ENCODE measurements at regions not wholly inside any gene's neighbourhood (a gene's known extent, or its start where the extent isn't known, plus 50 kb on each side); places are given as distances from the start of the nearest gene placed in this dataset.

GRCh38 chr4:10346023-10346422 is 111.2 kb downstream of the ZNF518B start:
- TF ChIP-seq, protein P1, sequence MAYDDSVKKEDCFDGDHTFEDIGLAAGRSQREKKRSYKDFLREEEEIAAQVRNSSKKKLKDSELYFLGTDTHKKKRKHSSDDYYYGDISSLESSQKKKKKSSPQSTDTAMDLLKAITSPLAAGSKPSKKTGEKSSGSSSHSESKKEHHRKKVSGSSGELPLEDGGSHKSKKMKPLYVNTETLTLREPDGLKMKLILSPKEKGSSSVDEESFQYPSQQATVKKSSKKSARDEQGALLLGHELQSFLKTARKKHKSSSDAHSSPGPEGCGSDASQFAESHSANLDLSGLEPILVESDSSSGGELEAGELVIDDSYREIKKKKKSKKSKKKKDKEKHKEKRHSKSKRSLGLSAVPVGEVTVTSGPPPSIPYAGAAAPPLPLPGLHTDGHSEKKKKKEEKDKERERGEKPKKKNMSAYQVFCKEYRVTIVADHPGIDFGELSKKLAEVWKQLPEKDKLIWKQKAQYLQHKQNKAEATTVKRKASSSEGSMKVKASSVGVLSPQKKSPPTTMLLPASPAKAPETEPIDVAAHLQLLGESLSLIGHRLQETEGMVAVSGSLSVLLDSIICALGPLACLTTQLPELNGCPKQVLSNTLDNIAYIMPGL (CRISPR knock-in tag; IDR thresholded peaks at IDR 0.05) = no peak
- TF ChIP-seq FOXK1 (CRISPR knock-in tag; IDR thresholded peaks at IDR 0.05) = no peak

All from WTC11 (cell line).